Stimulated activated CD8-positive, alpha-beta memory T cell treated with anti-CD3 and anti-CD28 coated beads, Interleukin-7, amount 100 ng/mL, for 1 hour (primary cell): ENCODE measurements at regions not wholly inside any gene's neighbourhood (a gene's known extent, or its start where the extent isn't known, plus 50 kb on each side); places are given as distances from the start of the nearest gene placed in this dataset.

Source experiments
- DNase-seq, 2 donors: peaks; one replicate each; pipeline ENCODE4 v3.0.0-alpha.2; 2020; ENCODE audit warnings: low read depth in 2 of 2

DNA sequence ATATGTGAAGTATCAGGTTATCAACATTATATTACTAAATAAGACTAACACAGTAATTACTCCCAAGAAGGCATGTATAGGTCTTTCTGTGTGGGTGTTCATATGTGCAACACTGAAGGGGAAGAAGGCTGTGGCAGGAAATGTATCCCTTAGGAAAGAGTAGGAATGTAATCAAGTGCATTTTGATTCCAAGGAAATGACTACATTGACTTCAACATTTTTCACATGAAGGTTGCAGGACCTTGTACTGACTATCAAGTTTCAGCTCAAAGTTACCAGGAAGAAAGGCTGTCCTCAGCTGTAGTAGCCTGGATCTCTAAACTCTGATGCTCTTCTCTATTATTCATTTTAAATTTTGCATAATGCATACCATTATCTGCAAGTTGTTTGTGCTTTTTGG, 680.8 kb downstream of the NYAP2 start:
- DNase-seq: no peak

DNA sequence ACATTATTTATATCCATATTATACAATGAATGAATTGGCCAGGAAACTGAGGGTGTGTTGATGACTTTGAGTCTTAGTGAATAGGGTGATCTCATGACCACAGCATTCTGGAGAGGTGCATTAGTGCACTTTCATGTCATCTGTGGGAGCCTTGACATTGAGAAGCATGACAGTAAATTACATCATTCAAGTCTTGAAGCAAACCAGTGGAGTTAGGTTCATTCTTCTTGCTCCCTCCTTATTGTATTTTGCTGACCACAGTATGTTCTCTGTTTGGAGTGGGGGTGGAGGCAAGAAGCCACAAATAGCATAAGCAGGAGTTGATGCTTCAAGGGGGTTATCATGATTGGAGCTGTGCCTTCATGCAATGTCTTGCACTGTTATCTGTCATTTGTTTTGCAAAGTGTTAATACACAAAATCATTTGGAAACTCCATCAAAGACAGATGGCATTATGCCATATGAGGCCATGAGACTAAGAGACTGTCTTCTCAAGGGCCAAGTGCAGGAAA, 680.2 kb downstream of the NYAP2 start:
- DNase-seq: no peak

DNA sequence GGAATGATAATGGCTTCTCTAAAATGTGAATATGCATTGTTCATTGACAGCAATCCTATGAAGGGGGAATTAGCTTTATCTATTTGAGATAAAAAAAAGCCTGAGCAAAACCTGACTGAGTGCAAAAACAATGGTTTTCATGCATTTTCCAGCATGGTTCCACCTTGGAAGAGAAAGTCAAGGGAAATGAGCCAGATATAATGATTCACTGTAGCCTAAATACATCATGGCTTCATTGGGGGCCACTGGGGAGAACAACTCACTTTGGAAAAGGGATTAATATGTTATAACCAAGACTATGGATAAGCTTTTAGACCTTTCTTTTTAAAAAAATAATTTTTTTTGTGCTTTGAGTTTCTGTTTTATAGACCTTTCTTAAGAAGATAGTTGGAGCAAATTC, 679.7 kb downstream of the NYAP2 start:
- no peak for DNase-seq

DNA sequence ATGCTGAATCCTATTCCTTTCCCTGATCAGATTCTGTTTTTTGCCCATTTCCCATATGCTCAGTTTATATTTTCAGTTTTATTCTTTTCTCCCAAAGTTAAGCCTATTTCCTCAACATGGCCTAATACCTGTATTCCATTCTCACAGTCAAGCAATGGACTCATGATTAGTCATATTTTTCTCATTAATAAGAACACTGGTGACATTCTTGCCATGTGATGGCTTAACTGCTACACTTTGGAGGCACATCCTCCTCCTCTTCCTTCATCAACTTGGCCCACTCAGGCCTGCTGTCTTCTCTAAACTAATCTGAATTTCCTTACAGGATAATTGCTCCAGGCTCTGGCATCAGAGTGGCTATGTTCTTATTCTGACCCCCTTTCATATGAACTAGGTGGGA, 679.2 kb downstream of the NYAP2 start:
- DNase-seq: no peak

DNA sequence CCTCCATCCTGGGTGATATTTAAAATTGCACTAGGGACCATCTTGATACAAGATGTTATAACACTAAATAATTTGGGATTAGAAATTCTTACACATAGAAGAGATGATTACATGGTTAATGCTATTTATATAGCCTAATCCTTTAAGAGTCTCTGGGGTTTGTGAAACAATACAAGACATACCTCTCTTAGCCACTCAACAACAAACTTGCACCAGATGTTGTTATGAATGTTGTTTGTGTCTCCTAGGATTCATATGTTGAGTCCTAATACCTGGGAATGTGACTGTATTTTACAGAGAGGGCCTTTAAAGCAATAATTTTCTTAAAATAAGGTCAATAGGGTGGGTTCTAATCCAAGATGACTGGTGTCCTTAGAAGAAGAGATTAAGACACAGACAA, 678.3 kb downstream of the NYAP2 start:
- no peak for DNase-seq

DNA sequence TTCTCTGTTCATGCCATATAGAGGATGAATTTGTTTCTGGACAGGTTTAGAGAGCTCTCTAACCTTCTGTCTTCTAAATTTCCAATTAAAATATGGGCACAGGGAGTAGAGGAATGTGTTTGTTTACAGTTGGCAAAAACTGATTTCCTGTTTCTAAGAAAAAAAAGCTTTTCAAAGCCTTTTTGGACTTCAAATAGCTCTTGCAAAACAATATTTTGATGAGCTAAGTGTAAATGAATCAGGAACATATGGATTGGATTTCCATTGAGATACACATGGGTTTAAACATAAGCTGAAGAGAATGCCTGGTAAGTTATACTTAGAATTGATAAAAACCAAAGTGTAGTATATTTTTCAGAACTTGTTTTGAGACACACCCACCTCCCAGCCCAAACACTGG, 677.5 kb downstream of the NYAP2 start:
- no peak for DNase-seq

DNA sequence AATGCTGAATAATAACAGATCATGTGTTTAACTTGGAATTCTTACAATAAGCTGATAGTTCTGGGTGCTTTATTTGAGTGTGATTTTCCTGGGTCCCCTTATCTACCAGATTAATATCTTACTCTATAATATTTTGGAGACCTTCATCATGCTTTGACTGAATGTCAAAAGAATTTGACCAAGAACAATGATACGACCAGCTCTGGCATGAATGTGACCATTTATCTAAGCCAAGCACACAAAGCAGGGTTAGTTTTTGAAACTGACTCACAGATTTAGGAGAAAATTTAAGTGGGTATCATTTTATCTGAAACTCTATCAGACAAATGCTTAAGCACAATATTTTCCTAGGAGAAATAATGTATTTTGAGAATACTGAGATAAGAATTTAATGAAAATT, 677.0 kb downstream of the NYAP2 start:
- no peak for DNase-seq

DNA sequence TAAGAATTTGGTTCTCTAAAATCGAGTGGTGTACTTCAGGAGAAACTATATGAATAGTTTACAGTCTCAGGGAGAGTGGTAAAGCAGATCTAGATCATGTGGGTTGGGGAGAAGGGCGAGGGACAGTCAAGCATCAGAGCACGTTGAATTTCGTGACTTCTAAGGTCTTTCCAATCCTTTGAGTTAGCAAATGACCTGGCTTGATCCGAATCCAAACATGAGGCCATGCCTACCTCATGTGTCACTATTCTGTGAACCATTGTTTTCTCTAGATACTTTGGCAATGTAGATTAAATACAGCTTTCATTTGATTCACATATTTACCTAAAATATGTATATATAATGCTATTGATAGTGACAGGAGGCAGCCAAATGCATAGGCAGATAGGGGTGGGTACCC, 674.9 kb downstream of the NYAP2 start:
- DNase-seq: no peak

DNA sequence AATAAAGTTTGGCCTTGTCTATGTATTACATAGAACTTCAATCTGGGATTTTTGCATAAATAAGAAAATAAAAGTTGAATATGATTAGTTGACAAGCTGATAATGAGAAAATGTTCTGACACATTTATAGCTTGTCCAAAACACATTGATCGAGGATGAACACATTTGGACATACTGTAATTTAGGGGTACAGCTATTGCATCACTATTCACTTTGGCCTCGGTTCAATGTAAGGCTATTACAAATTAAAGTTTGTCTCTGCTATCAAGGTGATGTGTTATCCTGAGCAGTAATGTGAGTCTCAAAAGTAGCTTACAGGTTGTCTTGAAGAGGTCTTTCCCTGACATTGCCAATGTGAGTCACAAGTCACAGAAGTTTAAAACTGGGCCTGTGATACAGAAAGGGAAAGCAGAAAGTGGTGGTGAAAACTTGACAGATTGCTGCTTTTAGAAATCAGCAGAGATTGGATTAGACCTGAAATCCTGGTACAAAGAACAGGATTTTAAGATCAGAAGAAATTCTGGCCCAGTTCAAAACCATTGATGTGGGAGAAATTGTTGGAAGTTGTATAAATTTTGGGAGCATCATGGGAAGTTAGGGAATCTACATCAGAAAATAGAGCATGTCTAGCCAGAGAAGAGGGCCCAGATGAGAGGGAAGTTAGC, 674.1 kb downstream of the NYAP2 start:
- DNase-seq: no peak

DNA sequence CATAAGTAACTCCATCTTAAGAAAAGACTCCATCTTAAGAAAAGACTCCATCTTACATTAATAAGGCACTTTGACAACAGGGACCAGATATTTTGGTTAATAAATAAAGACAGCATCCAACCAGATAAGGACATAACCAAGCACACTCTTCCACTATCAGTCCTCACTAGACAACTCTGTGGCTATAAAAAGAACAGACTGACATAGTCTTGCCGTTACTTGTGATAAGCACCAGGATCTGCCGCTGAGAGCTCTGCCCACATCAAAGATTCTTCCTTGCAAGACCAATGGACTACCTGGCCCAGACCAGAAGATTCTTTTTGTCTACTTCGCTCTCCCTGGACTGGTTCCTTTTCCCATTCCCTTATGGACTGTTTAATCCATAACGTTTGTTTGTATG, 667.4 kb downstream of the NYAP2 start:
- no peak for DNase-seq

DNA sequence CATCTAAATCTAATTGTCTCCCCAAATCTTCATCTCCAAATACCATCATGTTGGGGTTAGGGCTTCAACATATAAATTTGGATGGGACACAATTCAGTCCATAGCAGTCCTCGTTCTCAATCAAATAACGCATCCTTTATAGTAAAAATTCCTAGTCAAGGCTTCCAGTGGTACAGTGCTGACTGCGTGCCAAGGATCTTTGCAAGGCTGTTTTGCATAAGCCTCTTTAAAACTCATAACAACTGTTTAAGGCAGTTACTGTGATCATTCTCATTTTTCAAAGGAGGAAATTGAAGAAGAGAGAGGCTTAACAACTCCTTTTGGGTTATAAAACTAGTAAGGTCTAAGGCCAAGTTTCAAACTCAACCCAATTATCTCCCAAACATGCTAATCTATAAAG, 666.9 kb downstream of the NYAP2 start:
- DNase-seq: no peak

DNA sequence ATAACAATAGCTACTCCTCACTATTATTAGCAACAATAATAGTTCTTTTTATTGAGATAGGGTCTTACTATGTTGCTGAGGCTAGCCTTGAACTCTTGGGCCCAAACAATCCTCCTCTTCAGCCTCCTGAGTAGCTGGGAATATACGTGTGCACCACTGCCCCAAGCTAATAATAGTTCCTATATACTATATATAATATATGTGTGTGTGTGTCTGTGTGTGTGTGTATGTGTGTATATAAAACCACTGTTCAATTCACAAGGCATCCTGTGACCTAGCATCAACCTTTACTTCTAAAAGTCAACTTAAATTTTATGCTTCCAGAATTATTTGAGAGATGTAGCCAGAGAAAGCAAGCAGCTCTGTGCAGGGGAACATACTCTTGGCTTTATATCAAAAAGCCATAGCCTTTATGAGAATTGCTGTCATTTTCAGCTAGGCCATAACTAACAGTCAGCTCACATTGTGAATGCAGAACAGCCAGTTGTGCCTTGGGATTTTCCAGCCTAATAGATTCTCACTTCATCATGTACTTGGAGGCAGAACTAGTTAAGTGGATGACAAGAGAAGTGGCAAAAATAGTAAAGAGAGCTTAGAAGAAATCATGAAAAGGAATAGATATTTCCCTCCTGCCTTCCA, 665.5 kb downstream of the NYAP2 start:
- DNase-seq: no peak

DNA sequence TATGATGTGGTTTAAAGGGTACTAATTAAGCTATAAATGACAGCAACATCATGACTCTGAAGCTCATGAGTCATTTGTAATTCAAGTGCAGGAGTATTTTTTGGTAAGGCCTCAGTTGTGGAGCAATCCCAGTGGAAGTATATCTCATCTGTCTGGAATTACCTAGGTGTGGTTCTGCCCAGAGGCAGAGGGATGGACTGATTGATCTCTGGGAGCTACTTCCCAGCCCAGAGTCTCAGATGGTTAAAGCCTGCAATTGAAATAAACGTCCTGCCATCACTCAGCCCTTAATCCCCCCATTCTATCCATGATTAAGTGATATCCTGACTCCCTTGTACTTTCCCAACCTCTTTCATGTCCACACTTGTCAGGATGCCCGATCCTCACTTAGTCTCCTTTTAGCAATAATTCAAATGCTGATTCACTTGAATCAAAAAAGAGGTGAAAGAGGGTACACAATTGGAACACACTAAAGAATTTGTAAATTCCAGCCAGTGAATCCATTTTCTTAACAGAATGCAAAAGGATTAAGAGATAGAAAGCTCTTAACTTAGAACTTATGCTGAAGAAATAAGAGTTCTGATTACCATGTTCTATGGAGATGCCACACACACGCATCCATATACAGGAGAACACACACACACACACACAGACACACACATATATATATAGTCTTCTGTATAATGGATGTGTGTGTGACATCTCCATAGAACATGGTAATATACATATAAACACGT, 664.4 kb downstream of the NYAP2 start:
- DNase-seq: no peak

DNA sequence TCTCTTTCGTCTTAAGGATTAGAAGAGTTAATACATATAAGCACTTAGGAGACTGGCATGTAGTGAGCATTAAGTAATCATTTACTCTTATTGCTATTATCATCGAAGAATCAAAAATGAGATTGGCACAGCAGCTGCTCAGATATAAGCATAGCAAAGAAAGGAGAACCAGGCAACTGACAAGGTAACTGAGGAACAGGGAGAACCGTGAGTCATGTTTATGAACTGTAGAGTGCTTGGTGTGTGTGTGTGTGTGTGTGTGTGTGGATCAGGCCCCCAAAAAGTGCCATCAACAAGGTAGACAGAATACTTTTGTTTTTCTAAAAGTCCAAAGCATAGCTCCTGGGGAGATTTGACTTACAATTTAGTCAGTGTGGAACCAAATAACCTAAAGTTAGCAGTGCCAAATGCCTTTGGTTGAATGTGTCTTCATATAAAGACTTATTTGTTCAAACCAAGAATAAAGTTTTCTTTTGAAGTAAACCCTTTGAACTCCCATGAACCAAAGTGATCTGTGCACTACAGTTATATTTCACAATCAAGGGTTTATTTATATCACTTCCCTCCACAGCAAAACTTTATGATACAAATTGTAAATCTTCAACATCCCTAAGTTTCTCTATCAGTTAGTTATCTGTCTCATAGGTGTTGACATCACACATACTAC, 660.6 kb downstream of the NYAP2 start:
- DNase-seq: no peak

DNA sequence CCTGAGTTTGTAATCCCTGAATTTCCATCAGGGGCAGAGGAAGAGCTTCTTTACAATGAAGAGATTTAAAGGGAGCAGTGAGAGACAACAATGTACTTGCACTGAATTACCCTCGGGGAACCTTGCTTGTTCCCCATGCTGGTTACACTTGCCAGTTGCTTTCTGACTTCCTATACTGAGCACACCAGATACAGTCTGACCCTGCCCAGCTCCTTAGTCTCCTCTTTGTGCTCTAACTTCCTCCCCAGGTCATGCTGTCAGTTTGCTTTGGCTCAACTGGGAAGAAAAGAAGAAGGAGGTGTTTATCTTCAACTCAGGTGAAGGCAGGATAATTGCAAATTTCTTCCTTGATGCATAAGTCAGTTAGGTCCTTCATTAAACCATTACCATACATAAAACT, 658.4 kb downstream of the NYAP2 start:
- DNase-seq: no peak

DNA sequence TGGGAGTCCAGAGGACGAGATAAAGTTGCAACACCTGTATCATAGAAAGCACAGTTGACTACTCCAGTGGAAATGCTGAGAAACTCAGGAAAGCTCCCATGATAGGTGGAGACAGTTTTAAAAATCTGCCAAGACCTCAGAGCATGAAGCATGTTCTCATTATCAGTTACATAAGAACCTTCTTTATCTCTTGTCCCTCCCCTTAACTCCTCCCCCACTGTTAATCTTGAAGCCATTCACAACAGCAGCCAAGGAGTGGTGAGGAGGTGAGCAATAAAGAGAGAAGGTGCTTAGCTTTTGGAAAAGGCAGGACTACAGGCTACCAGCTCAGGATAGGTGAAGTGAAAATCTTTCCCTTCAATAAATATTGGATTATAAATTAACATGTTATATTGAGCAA, 657.9 kb downstream of the NYAP2 start:
- DNase-seq: no peak

DNA sequence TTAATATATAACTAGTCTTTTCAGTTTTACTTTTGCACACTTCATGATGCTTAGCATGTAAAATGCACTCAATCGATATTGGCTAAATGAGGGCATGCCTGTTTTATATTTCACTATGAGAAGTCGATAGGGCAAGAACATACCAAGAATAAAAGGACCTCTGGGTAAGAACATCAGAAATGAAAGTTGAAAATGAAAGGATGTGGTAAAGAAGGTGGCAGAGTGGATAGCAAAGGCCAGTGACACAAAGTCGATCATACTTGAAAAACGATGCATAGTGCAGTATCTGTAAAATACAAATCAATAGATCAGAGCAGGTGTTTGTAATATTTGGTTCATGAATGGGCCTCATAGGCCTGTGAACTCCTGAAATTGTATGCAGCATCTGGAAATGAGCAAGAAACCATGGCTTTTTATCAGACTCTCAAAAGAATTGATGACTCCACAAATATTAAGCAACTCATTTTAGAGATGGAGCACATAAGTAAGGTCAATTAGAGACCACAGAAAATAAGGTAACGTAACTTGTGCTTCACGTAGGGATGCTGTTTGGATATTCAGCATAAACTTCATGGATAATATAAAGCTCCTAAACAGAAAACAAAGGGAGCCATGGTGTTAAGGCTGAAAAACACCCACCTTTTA, 653.4 kb downstream of the NYAP2 start:
- no peak for DNase-seq

DNA sequence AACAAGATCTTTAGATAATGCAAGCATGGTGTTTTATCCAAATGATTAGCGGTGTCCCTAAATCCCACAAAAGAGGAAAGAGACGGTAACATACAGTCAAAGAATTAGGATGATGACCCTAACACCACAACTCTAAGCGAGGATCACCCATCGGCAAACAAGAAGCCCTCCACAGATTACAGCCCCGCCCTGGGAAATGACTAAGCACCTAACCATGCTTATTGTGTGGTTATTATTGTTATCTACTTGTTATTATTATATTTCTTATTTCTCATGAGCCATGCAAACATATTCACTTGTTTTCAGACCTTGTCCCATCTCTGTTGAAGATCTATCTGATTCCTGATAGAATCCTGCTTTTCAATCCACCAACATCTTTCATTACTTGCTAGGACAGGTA, 651.3 kb downstream of the NYAP2 start:
- no peak for DNase-seq

DNA sequence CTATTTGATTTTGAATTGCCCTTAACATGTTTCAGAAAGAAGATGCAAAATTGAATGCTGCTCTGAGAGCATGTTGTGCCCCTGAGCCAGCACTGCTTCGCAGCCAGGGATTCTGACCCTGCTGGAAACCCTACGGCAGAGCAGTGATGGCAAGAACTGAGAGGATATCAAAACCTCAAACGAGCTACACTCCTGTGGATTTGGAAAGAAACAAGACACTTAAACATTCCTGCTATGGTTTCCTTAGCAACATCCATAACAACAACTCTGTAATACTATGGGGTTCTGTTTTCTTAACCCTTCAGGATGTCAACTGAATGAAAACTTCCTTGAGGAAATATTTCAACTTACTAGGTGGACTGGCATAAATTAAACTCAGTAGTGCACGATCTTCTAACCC, 649.1 kb downstream of the NYAP2 start:
- no peak for DNase-seq

DNA sequence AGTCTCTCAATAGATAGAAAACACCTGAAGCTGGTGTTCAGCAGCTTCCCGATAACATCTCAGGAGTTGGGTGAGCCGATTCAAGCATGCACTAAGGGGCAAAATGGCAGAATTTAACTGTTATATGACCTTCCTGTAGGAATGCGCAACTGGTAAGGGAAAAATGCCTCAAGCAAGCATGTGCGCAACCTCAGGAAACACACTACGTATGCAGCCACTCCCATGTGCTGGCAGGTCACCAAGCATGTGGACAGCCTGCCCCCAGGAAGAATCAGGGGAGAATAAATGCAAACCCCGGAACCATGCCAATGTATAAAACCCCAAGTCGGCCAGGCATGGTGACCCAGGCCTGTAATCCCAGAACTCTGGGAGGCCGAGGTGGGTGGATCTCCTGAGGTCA, 645.6 kb downstream of the NYAP2 start:
- no peak for DNase-seq

DNA sequence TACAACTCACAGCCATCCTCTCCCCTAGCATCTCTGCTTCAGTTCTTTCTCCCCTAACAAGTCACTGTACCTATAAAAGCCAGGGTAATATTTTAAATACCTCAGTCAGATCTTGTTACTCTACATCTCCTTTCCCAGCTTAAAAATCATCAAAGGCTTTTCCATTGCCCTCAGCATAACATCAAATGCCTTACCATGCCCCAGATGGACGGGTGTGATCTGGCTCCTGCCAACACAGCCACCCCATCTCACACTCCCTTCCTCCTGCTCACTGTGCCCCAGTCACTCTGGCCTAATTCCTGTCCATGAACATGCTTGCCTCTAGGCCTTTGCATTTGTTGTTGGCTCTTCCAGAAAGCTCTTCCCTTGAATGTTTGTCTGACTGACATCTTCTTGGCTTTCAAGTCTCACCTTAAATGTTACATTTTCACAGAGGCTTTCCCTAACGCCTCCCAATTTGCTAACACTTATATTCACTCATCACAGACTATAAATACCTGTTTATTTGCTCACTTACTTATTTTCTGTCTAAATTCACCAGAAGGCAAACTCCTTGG, 640.9 kb downstream of the NYAP2 start:
- no peak for DNase-seq

DNA sequence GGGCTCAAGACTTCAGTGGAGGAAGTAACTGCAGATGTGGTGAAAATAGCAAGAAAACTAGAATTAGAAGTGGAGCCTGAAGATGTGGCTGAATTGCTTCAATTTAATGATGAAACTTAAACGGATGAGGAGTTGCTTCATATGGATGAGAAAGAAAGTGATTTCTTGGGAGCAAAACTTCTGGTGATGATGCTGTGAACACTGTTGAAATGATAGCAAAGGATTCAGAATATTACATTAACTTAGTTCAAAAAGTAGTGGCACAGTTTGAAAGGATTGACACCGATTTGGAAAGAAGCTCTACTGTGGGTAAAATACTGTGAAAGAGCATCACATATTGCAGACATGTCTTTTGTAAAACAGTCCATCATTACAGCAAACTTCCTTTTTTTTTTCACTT, 638.0 kb downstream of the NYAP2 start:
- DNase-seq: no peak
